ENCODE measurements at regions not wholly inside any gene's neighbourhood (a gene's known extent, or its start where the extent isn't known, plus 50 kb on each side); places are given as distances from the start of the nearest gene placed in this dataset.
"Not testable (repeated sequence)": the region's sequence is repeated elsewhere in the genome, so short reads cannot be mapped to it uniquely, and the experiment has no call there.

GRCh38 chr1:90811444-90811950 lies 94.4 kb upstream of the BARHL2 start:
- H3K36me3 Mint-ChIP-seq (ENCODE audit: low read depth); H3K4me1 Mint-ChIP-seq (ENCODE audit: low read depth); H3K27ac Mint-ChIP-seq; H3K4me3 Mint-ChIP-seq; H3K9me3 Mint-ChIP-seq: not testable (repeated sequence)
- H3K27me3 Mint-ChIP-seq (ENCODE audit: low read depth): peaks cover 10% of the 10 kb centered on the region

GRCh38 chr1:90810681-90811080 lies 93.6 kb upstream of the BARHL2 start:
- H3K27ac Mint-ChIP-seq: no peak overlapping the region
- H3K9me3 Mint-ChIP-seq: no peaks in the 10 kb centered on the region
- no peaks in the 10 kb centered on the region for H3K4me1 Mint-ChIP-seq (ENCODE audit: low read depth)
- no peaks in the 10 kb centered on the region for H3K36me3 Mint-ChIP-seq (ENCODE audit: low read depth)
- peaks cover 14% of the 10 kb centered on the region for H3K27me3 Mint-ChIP-seq (ENCODE audit: low read depth)
- no peak overlapping the region for H3K4me3 Mint-ChIP-seq

GRCh38 chr1:90809996-90810395 lies 92.9 kb upstream of the BARHL2 start:
- Mint-ChIP-seq H3K27me3 (ENCODE audit: low read depth) (peaks cover 20% of the 10 kb centered on the region), H3K36me3 (ENCODE audit: low read depth) (no peaks in the 10 kb centered on the region), H3K27ac (no peak overlapping the region), H3K9me3 (no peaks in the 10 kb centered on the region), H3K4me1 (ENCODE audit: low read depth) (no peaks in the 10 kb centered on the region), H3K4me3 (no peak overlapping the region)

- Mint-ChIP-seq H3K4me1 (ENCODE audit: low read depth) (no peaks in the 10 kb centered on the region), H3K27me3 (ENCODE audit: low read depth) (peaks cover 25% of the 10 kb centered on the region), H3K27ac (no peak overlapping the region), H3K36me3 (ENCODE audit: low read depth) (no peaks in the 10 kb centered on the region), H3K9me3 (no peaks in the 10 kb centered on the region), H3K4me3 (no peak overlapping the region)
These were observed 92.0 kb upstream of the BARHL2 start for GRCh38 chr1:90809093-90809492.

- H3K9me3 Mint-ChIP-seq: no peaks in the 10 kb centered on the region
- H3K27ac Mint-ChIP-seq: no peak overlapping the region
- peaks cover 25% of the 10 kb centered on the region for H3K27me3 Mint-ChIP-seq (ENCODE audit: low read depth)
- H3K36me3 Mint-ChIP-seq (ENCODE audit: low read depth): no peaks in the 10 kb centered on the region
- no peaks in the 10 kb centered on the region for H3K4me1 Mint-ChIP-seq (ENCODE audit: low read depth)
- H3K4me3 Mint-ChIP-seq: no peak overlapping the region
These were observed 90.2 kb upstream of the BARHL2 start for GRCh38 chr1:90807329-90807728.

- no peaks in the 10 kb centered on the region for H3K36me3 Mint-ChIP-seq (ENCODE audit: low read depth)
- H3K27ac Mint-ChIP-seq: no peak overlapping the region
- peaks cover 25% of the 10 kb centered on the region for H3K27me3 Mint-ChIP-seq (ENCODE audit: low read depth)
- H3K4me1 Mint-ChIP-seq (ENCODE audit: low read depth): no peaks in the 10 kb centered on the region
- H3K4me3 Mint-ChIP-seq: no peak overlapping the region
- H3K9me3 Mint-ChIP-seq: no peaks in the 10 kb centered on the region
These were observed 85.5 kb upstream of the BARHL2 start for GRCh38 chr1:90802622-90803021.

GRCh38 chr1:90800012-90800717 lies 83.1 kb upstream of the BARHL2 start:
- Mint-ChIP-seq H3K9me3 (no peaks in the 10 kb centered on the region), H3K4me3 (no peak overlapping the region), H3K27me3 (ENCODE audit: low read depth) (peaks cover 17% of the 10 kb centered on the region), H3K4me1 (ENCODE audit: low read depth) (no peaks in the 10 kb centered on the region), H3K27ac (no peak overlapping the region), H3K36me3 (ENCODE audit: low read depth) (no peaks in the 10 kb centered on the region)

- no peaks in the 10 kb centered on the region for H3K9me3 Mint-ChIP-seq
- H3K27me3 Mint-ChIP-seq (ENCODE audit: low read depth): peaks cover 11% of the 10 kb centered on the region
- no peaks in the 10 kb centered on the region for H3K4me1 Mint-ChIP-seq (ENCODE audit: low read depth)
- no peak overlapping the region for H3K27ac Mint-ChIP-seq
- H3K4me3 Mint-ChIP-seq: no peak overlapping the region
- H3K36me3 Mint-ChIP-seq (ENCODE audit: low read depth): no peaks in the 10 kb centered on the region
These were observed 82.2 kb upstream of the BARHL2 start for GRCh38 chr1:90799326-90799725.

GRCh38 chr1:90798883-90799282 lies 81.8 kb upstream of the BARHL2 start:
- Mint-ChIP-seq H3K27me3 (ENCODE audit: low read depth) (peaks cover 11% of the 10 kb centered on the region), H3K27ac (no peak overlapping the region), H3K4me1 (ENCODE audit: low read depth) (no peaks in the 10 kb centered on the region), H3K9me3 (no peaks in the 10 kb centered on the region), H3K4me3 (no peak overlapping the region), H3K36me3 (ENCODE audit: low read depth) (no peaks in the 10 kb centered on the region)

GRCh38 chr1:90798344-90798743 lies 81.2 kb upstream of the BARHL2 start:
- H3K27ac Mint-ChIP-seq: no peak overlapping the region
- H3K4me3 Mint-ChIP-seq: no peak overlapping the region
- H3K27me3 Mint-ChIP-seq (ENCODE audit: low read depth): peaks cover 11% of the 10 kb centered on the region
- H3K36me3 Mint-ChIP-seq (ENCODE audit: low read depth): no peaks in the 10 kb centered on the region
- H3K4me1 Mint-ChIP-seq (ENCODE audit: low read depth): no peaks in the 10 kb centered on the region
- no peaks in the 10 kb centered on the region for H3K9me3 Mint-ChIP-seq

- Mint-ChIP-seq H3K9me3 (no peaks in the 10 kb centered on the region), H3K27me3 (ENCODE audit: low read depth) (no peaks in the 10 kb centered on the region), H3K4me3 (no peak overlapping the region), H3K27ac (no peak overlapping the region), H3K36me3 (ENCODE audit: low read depth) (no peaks in the 10 kb centered on the region), H3K4me1 (ENCODE audit: low read depth) (no peaks in the 10 kb centered on the region)
These were observed 78.3 kb upstream of the BARHL2 start for GRCh38 chr1:90795431-90795830.

- H3K36me3 Mint-ChIP-seq (ENCODE audit: low read depth): no peaks in the 10 kb centered on the region
- H3K4me3 Mint-ChIP-seq: no peak overlapping the region
- H3K9me3 Mint-ChIP-seq: no peaks in the 10 kb centered on the region
- H3K27ac Mint-ChIP-seq: no peak overlapping the region
- H3K27me3 Mint-ChIP-seq (ENCODE audit: low read depth): no peaks in the 10 kb centered on the region
- no peaks in the 10 kb centered on the region for H3K4me1 Mint-ChIP-seq (ENCODE audit: low read depth)
These were observed 69.6 kb upstream of the BARHL2 start for GRCh38 chr1:90786709-90787108.

- Mint-ChIP-seq H3K27ac (no peak overlapping the region), H3K4me1 (ENCODE audit: low read depth) (no peaks in the 10 kb centered on the region), H3K9me3 (no peaks in the 10 kb centered on the region), H3K27me3 (ENCODE audit: low read depth) (no peaks in the 10 kb centered on the region), H3K36me3 (ENCODE audit: low read depth) (no peaks in the 10 kb centered on the region), H3K4me3 (no peak overlapping the region)
These were observed 67.2 kb upstream of the BARHL2 start for GRCh38 chr1:90784186-90784847.

- Mint-ChIP-seq H3K4me3 (no peak overlapping the region), H3K27ac (no peak overlapping the region), H3K36me3 (ENCODE audit: low read depth) (no peaks in the 10 kb centered on the region), H3K4me1 (ENCODE audit: low read depth) (no peaks in the 10 kb centered on the region), H3K9me3 (no peaks in the 10 kb centered on the region), H3K27me3 (ENCODE audit: low read depth) (no peaks in the 10 kb centered on the region)
These were observed 66.1 kb upstream of the BARHL2 start for GRCh38 chr1:90783181-90783580.

- peaks cover under 1% of the 10 kb centered on the region for H3K27me3 Mint-ChIP-seq (ENCODE audit: low read depth)
- no peaks in the 10 kb centered on the region for H3K4me1 Mint-ChIP-seq (ENCODE audit: low read depth)
- H3K36me3 Mint-ChIP-seq (ENCODE audit: low read depth): no peaks in the 10 kb centered on the region
- H3K4me3 Mint-ChIP-seq: no peak overlapping the region
- no peaks in the 10 kb centered on the region for H3K9me3 Mint-ChIP-seq
- H3K27ac Mint-ChIP-seq: no peak overlapping the region
These were observed 64.9 kb upstream of the BARHL2 start for GRCh38 chr1:90782046-90782445.
